ENCODE measurements at regions not wholly inside any gene's neighbourhood (a gene's known extent, or its start where the extent isn't known, plus 50 kb on each side); places are given as distances from the start of the nearest gene placed in this dataset.
"Not testable (repeated sequence)": the region's sequence is repeated elsewhere in the genome, so short reads cannot be mapped to it uniquely, and the experiment has no call there.

DNA sequence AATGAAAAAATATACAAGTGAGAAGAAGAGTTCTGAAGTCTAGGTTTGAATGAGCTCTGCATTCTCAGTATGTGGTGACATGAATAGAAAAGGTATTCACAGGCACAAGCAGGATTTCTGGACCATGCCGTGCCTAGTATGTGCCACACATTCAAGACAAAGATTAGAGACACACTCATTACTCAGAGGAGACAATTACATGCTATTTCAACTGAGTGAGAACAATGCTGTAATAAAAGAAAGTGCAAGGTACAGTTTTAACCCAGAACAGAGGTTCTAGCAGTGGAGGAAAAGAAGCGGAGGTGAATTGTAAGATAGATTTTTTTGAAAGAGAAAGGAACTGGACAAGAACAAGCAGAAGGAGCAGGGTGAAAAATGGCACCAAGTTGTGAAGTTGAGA lies 121.0 kb upstream of the RASGEF1B start:
- no peaks in the 10 kb centered on the region for H3K9me3 Mint-ChIP-seq
- no peak for DNase-seq
- no peak overlapping the region for H3K27ac Mint-ChIP-seq
- H3K4me3 Mint-ChIP-seq: no peak overlapping the region
- peaks cover 38% of the 10 kb centered on the region for H3K4me1 Mint-ChIP-seq (ENCODE audit: low read depth)
- H3K36me3 Mint-ChIP-seq (ENCODE audit: low read depth): no peaks in the 10 kb centered on the region
- H3K27me3 Mint-ChIP-seq: no peaks in the 10 kb centered on the region

DNA sequence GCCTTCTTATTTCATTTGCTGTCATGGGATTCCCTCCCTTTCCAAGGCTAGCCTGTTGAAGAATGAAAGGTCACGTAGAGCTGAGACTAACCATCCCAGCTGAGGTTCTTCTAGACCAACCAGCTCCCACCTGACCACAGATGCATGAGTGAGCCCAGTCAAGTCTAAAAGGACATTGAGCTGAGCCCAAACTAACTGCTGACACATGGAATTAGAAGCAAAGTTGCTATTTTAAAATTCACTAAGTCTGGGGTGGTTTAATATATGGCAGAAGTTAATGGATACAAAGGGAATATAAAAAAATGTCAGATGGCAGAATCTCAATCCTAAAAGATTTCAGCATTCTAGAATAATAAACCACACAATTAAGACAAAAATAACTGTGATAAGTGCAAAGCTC lies 118.9 kb upstream of the RASGEF1B start:
- no peak overlapping the region for H3K4me3 Mint-ChIP-seq
- H3K36me3 Mint-ChIP-seq (ENCODE audit: low read depth): no peaks in the 10 kb centered on the region
- H3K27me3 Mint-ChIP-seq: no peaks in the 10 kb centered on the region
- DNase-seq: no peak
- peaks cover 34% of the 10 kb centered on the region for H3K4me1 Mint-ChIP-seq (ENCODE audit: low read depth)
- no peaks in the 10 kb centered on the region for H3K9me3 Mint-ChIP-seq
- no peak overlapping the region for H3K27ac Mint-ChIP-seq

GRCh38 chr4:81589262-81589661 lies 117.6 kb upstream of the RASGEF1B start:
- no peaks in the 10 kb centered on the region for H3K36me3 Mint-ChIP-seq (ENCODE audit: low read depth)
- peak overlapping the region; percentile 20 for H3K27ac Mint-ChIP-seq
- H3K4me3 Mint-ChIP-seq: no peak overlapping the region
- no peak for DNase-seq
- H3K9me3 Mint-ChIP-seq: no peaks in the 10 kb centered on the region
- H3K27me3 Mint-ChIP-seq: no peaks in the 10 kb centered on the region
- peaks cover 27% of the 10 kb centered on the region for H3K4me1 Mint-ChIP-seq (ENCODE audit: low read depth)

DNA sequence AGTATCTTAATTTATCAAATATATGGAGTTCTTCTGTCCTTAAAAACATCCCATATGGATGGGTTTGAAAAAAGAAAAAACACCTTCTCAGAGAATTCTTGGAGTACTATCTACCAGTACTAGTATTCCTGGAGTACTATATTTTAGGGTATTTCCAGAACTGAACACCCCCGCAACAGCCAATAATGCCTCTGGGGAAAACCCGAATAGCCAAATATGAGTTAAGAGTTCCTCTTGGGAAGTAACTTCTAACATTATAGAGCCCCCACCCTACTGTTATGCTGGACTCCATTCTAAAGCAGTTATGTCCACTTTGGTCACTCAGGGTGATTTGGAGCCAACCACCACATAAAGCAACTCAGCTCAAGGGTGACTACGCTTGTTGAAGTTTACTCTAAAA lies 115.0 kb upstream of the RASGEF1B start:
- H3K9me3 Mint-ChIP-seq: no peaks in the 10 kb centered on the region
- H3K36me3 Mint-ChIP-seq (ENCODE audit: low read depth): no peaks in the 10 kb centered on the region
- H3K27ac Mint-ChIP-seq: no peak overlapping the region
- peaks cover 23% of the 10 kb centered on the region for H3K4me1 Mint-ChIP-seq (ENCODE audit: low read depth)
- H3K4me3 Mint-ChIP-seq: no peak overlapping the region
- DNase-seq: no peak
- no peaks in the 10 kb centered on the region for H3K27me3 Mint-ChIP-seq

- H3K27me3 Mint-ChIP-seq; H3K27ac Mint-ChIP-seq; DNase-seq; H3K9me3 Mint-ChIP-seq; H3K4me3 Mint-ChIP-seq; H3K4me1 Mint-ChIP-seq (ENCODE audit: low read depth); H3K36me3 Mint-ChIP-seq (ENCODE audit: low read depth): not testable (repeated sequence)
These were observed 109.3 kb upstream of the RASGEF1B start for GRCh38 chr4:81580994-81581374.

DNA sequence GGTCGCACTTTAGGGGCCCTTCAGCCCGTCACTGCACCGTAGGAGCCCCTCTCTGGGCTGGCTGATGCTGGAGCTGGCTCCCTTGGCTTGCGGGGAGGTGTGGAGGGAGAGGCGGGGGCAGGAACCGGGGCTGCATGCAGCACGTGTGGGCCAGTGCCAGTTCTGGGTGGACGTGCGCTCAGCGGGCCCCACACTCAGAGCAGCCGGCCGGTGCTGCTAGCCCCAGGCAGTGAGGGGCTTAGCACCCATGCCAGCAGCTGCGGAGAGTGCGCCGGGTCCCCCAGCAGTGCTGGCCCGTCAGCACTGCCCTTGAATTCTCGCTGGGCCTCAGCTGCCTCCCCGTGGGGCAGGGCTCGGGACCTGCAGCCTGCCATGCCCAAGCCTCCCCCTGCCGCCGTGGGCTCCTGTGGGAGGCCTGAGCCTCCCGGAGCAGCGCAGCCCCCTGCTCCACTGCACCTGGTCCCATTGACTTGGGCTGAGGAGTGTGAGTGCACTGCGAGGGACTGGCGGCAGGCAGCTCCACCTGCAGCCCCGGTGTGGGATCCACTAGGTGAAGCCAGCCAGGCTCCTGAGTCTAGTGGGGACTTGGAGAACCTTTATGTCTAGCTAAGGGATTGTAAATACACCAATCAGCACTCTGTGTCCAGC lies 108.8 kb upstream of the RASGEF1B start:
- no peaks in the 10 kb centered on the region for H3K9me3 Mint-ChIP-seq
- no peak for DNase-seq
- no peak overlapping the region for H3K4me3 Mint-ChIP-seq
- no peaks in the 10 kb centered on the region for H3K36me3 Mint-ChIP-seq (ENCODE audit: low read depth)
- H3K27ac Mint-ChIP-seq: no peak overlapping the region
- H3K27me3 Mint-ChIP-seq: no peaks in the 10 kb centered on the region
- H3K4me1 Mint-ChIP-seq (ENCODE audit: low read depth): no peaks in the 10 kb centered on the region

DNA sequence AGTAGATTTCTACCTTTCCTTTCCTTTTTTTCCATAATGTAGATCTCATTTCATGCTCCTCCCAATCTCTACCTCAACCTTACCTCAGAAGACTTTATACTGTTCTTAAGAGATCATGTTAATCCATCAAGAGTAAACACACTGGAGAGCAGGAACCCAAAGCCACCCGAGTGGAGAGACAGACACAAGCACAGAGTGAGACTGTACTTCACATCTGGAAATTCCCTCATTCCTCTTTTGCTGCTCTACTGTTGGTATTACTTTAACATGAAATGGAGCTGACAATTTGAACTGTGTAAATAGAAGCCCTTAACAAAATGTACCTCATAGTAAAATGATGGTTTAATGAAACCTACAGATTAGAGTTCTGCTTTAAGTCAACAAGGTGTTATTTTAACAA lies 105.7 kb upstream of the RASGEF1B start:
- no peaks in the 10 kb centered on the region for H3K9me3 Mint-ChIP-seq
- DNase-seq: no peak

DNA sequence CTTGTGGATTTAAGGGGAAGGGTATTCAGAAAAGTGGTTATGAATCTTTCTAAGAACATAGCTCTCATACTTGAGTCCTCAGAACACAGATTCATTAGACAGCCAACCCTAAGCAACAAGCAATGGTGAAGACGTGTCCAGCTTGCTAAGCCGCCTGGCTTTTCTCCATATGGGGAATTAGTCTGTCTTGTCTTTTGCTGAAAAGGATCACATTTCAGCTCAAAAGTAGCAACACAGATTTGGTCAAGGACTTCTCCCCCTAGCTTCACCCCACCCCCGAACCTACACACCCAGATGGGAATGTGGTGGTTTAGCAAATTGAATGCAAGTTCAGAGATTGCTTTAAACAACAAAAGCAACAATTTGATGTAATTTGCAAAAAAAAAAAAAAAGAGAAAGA lies 103.3 kb upstream of the RASGEF1B start:
- H3K27ac Mint-ChIP-seq: no peak overlapping the region
- H3K9me3 Mint-ChIP-seq: no peaks in the 10 kb centered on the region
- H3K4me3 Mint-ChIP-seq: no peak overlapping the region
- no peaks in the 10 kb centered on the region for H3K27me3 Mint-ChIP-seq
- H3K4me1 Mint-ChIP-seq (ENCODE audit: low read depth): no peaks in the 10 kb centered on the region
- no peaks in the 10 kb centered on the region for H3K36me3 Mint-ChIP-seq (ENCODE audit: low read depth)
- no peak for DNase-seq

More for the DNA sequence above, 105.7 kb upstream of the RASGEF1B start:
- no peaks in the 10 kb centered on the region for H3K4me1 Mint-ChIP-seq (ENCODE audit: low read depth)
- no peak overlapping the region for H3K4me3 Mint-ChIP-seq
- no peak overlapping the region for H3K27ac Mint-ChIP-seq
- no peaks in the 10 kb centered on the region for H3K27me3 Mint-ChIP-seq
- H3K36me3 Mint-ChIP-seq (ENCODE audit: low read depth): no peaks in the 10 kb centered on the region

- Mint-ChIP-seq H3K4me3 (no peak overlapping the region), H3K27ac (no peak overlapping the region), H3K27me3 (no peaks in the 10 kb centered on the region), H3K36me3 (ENCODE audit: low read depth) (no peaks in the 10 kb centered on the region), H3K4me1 (ENCODE audit: low read depth) (no peaks in the 10 kb centered on the region), H3K9me3 (no peaks in the 10 kb centered on the region)
- DNase-seq: no peak
These were observed 102.1 kb upstream of the RASGEF1B start for GRCh38 chr4:81573840-81574239.

DNA sequence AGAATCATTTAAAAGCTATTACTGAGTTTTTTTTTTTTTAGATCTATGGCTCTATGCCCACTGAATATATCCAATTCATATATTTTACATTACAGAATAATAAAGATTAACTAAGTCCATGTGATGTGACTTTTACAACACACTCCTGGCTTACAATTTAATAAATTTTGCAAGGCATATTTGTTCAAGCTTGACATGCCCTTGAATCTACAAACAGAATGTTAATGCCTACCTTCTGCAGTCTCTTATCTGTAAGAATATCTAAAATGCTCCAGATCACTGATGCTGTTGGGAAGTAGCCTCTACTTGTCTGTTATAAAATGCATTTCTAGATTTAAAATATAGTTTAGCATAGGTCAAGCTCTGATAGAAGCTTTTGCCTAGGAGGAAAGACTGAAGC lies 100.7 kb upstream of the RASGEF1B start:
- H3K36me3 Mint-ChIP-seq (ENCODE audit: low read depth): no peaks in the 10 kb centered on the region
- H3K4me1 Mint-ChIP-seq (ENCODE audit: low read depth): no peaks in the 10 kb centered on the region
- H3K9me3 Mint-ChIP-seq: no peaks in the 10 kb centered on the region
- H3K4me3 Mint-ChIP-seq: no peak overlapping the region
- DNase-seq: no peak
- no peak overlapping the region for H3K27ac Mint-ChIP-seq
- H3K27me3 Mint-ChIP-seq: no peaks in the 10 kb centered on the region

DNA sequence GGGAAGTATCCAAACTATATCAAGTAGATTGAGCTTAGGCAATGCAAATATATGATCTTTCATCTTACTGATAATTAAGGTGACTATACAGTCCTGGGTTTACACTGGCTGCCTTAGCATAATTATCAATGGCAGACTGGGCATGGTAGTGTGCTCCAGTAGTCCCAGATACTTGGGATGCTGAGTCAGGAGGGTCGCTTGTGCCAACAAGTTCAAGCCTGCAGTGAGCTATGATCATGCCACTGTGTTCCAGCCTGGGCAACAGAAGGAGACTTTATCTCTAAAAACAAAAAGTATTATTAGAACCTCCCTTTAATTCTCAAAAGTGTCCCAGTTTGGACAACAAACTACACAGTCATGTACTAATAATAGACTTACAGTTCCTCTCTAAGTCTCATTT lies 99.4 kb upstream of the RASGEF1B start:
- H3K9me3 Mint-ChIP-seq: no peaks in the 10 kb centered on the region
- H3K27me3 Mint-ChIP-seq: no peaks in the 10 kb centered on the region
- H3K4me3 Mint-ChIP-seq: no peak overlapping the region
- H3K36me3 Mint-ChIP-seq (ENCODE audit: low read depth): no peaks in the 10 kb centered on the region
- no peak for DNase-seq
- H3K4me1 Mint-ChIP-seq (ENCODE audit: low read depth): no peaks in the 10 kb centered on the region
- no peak overlapping the region for H3K27ac Mint-ChIP-seq

DNA sequence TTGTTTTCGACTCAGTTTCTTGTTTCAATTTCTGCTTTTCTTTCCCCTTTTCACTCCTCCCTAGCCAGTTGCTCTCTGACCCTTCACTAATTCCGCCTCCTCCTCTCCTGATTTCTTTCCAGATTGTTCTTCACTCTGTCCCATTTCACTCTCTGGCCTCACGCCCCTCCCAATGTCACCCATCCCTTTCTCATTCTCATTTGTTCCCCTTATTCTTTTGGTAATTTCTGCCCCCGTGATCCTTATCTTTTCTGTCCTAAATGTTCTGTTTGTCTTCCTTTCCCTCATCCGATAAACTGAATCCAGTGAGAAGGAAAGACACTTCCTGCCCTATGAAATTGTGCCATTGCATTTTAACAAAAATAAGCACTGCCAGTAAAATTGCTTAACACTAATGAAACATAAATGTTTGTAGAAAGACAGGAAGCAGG lies 94.5 kb upstream of the RASGEF1B start:
- DNase-seq: no peak
- H3K4me3 Mint-ChIP-seq: no peak overlapping the region
- H3K4me1 Mint-ChIP-seq (ENCODE audit: low read depth): peaks cover 14% of the 10 kb centered on the region
- H3K9me3 Mint-ChIP-seq: no peaks in the 10 kb centered on the region
- H3K27ac Mint-ChIP-seq: no peak overlapping the region
- no peaks in the 10 kb centered on the region for H3K27me3 Mint-ChIP-seq
- H3K36me3 Mint-ChIP-seq (ENCODE audit: low read depth): no peaks in the 10 kb centered on the region

- Mint-ChIP-seq H3K27me3 (no peaks in the 10 kb centered on the region), H3K4me1 (ENCODE audit: low read depth) (peaks cover 14% of the 10 kb centered on the region), H3K27ac (no peak overlapping the region), H3K4me3 (no peak overlapping the region), H3K9me3 (no peaks in the 10 kb centered on the region), H3K36me3 (ENCODE audit: low read depth) (no peaks in the 10 kb centered on the region)
- DNase-seq: no peak
These were observed 93.6 kb upstream of the RASGEF1B start for GRCh38 chr4:81565142-81565870.

GRCh38 chr4:81564025-81564424 lies 92.3 kb upstream of the RASGEF1B start:
- no peaks in the 10 kb centered on the region for H3K9me3 Mint-ChIP-seq
- no peak overlapping the region for H3K27ac Mint-ChIP-seq
- no peaks in the 10 kb centered on the region for H3K36me3 Mint-ChIP-seq (ENCODE audit: low read depth)
- DNase-seq: no peak
- H3K4me3 Mint-ChIP-seq: no peak overlapping the region
- peaks cover 17% of the 10 kb centered on the region for H3K4me1 Mint-ChIP-seq (ENCODE audit: low read depth)
- no peaks in the 10 kb centered on the region for H3K27me3 Mint-ChIP-seq

DNA sequence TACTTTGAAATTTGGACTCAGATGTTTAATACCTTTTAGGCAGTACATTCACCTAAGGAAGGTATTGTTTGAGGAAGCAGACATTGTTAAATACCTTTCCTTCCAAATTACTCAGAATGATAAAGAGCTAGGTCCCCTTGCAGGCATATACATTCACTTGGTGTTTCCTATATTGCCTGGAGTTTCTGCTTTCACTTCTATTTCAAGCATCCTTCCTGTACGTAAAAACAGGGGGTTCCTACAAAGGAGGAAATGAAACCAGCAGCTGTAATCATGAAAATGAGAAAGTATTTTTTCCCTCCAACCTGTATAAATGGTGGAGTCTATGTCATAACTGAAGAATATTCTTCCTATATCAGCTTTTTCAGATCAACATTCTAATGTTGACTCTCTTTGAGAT lies 90.4 kb upstream of the RASGEF1B start:
- H3K4me3 Mint-ChIP-seq: no peak overlapping the region
- peak overlapping the region; percentile 4 for H3K27ac Mint-ChIP-seq
- H3K27me3 Mint-ChIP-seq: no peaks in the 10 kb centered on the region
- H3K9me3 Mint-ChIP-seq: no peaks in the 10 kb centered on the region
- H3K36me3 Mint-ChIP-seq (ENCODE audit: low read depth): no peaks in the 10 kb centered on the region
- DNase-seq: no peak
- peaks cover 24% of the 10 kb centered on the region for H3K4me1 Mint-ChIP-seq (ENCODE audit: low read depth)
